COR-L47 (cell line): ENCODE measurements at regions not wholly inside any gene's neighbourhood (a gene's known extent, or its start where the extent isn't known, plus 50 kb on each side); places are given as distances from the start of the nearest gene placed in this dataset.

ENCODE experiments used
- DNase-seq: peaks from one replicate; lab custom pipeline; 2025; lab: John Stamatoyannopoulos, UW

DNA sequence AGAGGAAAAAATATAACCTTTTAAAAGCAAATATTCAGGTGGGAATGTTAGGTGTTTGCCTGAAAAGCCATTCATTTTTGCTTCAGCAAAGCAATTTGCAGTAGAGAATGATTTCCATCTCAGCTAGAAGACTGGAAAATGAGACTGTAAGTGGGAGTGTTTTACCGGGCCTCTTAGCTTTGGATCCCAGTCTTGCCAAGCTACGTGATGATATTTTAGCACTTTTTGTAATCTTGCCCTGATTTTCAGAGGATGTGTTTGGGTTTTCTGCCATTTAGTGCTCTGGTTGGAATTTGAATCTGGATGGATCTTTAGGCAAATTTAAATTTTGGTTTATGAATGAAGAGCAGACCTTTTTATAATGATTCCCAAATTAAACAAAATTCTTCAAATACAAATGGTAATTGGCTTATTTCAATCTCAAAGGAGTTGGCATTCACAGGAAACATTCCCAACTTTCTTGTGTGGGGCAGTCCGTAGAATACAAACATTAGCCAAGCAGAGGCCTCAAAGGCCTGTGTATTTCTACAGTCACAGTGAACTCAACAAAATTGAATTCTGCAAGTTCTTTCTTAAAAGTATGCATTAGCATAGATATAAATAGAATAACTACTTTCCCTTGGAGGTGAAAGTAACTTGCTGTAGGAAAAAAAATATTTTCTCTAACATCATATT lies 646.4 kb downstream of the CDY2B start:
- no peak for DNase-seq

DNA sequence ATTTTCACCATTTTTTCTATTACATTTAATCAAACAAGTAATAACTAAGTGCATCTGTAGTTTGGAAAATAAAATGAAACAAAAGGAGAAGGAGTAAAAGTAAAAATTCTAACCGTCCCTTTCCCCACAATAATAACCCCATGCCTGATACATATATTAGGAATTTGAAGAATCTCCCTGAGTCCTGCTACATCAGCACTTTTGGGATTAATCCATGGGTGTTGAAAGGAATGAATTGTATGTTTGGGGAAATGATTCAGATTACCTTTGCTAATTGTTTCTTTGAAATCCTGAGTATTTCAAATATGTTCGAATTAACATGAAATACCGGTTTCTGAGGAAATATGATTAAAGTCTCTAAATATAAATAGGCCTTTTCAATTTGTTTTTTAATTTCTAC lies 648.0 kb downstream of the CDY2B start:
- DNase-seq, result no peak

DNA sequence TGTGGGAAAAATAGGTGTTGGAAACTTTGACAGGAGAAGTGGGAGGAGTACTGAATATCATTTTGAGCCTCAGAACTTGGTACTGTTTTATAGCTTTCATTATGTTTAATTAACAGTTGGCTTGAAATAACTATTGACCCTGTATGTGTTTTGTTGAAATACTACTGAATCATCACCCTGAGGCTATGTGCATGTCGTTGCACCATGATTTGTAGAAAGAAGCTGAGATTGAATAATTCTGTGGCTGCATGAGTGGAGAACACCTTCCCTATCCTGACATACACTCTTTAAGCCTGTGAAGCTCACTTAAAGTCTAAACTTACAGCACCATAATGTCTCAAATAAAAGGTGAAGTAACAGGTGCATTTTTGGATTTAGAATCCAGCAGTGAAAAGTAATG lies 656.5 kb downstream of the CDY2B start:
- DNase-seq, result no peak

DNA sequence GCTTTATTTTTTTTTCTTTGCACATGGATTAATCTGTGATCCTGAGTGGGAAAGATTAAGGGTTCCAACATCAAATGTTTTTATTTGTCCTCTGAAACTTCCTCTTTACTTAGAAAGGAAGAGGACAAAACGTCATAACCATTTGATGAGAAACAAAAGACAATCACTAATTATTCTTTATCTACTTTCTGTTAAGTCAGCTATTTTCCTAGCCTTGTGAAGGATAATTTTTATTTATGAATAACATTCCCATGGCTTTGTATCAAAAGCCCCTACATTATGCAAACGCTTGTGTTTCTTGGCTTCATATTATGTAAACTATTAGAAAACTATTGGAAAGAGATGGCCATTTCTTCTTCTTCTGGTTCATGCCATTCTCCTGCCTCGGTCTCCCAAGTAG lies 677.6 kb downstream of the CDY2B start:
- DNase-seq, result no peak

DNA sequence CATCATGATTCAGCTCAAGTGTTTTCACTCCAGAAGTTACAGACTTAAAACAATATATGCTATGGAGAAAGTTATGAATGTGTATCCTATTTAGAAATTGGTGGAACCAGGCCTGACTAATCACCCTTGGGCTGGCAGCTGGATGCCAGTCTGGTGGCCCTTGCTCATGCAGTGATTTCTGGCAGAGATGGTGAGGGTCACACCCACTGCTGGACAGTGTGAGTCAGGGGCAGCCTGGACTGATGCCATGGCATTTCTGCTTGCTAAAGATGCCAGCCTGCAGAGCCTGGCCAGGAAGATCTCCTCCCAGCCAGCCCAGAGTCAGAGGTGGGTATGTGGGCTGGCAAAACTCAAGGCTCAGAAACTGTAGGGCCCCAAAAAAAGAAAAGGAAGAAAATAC lies 695.7 kb downstream of the CDY2B start:
- no peak for DNase-seq

DNA sequence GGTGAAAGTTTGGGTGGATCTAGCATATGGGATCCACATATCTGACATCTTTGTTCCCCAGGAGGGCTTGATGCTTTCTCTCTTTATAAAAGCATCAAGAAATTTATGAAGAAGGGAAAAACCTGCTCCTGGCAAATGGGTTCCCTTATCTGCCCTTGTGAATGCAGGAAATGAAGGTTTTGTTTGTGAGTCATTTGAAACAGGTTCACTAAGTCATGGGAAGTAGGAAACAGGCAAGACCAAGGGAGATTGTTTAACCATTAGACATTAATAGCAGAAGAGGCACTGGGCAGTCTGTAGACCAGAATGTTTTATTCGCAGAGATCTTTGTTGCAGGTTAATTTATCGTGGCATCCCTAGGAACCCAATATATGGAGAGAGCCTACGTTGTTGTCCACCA lies 713.1 kb downstream of the CDY2B start:
- DNase-seq, result no peak

DNA sequence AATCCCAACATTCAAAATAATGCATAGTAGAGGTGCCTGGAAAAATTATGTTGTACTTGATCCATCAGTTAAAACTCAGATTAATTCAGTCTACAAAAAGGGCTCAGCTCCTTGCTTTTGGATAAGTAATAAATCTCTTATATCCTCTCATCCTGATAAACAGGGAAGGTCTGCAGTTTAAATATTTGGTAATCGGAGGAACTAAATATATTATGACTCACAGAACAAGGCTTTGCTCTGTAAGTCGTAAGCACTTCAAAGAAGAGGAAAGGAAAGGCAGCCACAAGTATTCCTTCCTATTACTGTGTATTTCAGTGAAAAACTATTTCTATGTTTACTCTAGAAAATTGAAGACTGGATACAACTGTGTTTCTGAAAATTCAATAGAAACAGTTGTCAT lies 757.9 kb downstream of the CDY2B start:
- DNase-seq, result no peak

DNA sequence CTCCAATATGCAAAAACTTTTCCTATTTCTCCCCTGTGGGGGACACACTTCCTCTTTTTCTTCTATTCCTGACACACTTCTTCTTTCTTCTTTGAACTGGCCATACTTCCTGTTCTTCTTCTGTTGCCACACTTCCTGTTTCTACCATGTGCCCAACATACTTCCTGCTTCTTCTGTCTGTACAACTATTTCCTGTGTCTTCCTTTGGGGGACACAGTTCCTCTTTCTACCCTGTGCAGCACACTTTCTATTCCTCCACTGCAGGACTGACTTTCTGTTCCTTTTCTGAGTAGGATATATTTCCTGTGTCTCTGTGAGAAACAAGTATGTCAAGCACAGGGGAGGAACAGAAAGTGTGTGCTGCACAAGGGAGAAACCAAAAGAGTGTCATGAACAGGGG lies 794.7 kb downstream of the CDY2B start:
- DNase-seq, result no peak

DNA sequence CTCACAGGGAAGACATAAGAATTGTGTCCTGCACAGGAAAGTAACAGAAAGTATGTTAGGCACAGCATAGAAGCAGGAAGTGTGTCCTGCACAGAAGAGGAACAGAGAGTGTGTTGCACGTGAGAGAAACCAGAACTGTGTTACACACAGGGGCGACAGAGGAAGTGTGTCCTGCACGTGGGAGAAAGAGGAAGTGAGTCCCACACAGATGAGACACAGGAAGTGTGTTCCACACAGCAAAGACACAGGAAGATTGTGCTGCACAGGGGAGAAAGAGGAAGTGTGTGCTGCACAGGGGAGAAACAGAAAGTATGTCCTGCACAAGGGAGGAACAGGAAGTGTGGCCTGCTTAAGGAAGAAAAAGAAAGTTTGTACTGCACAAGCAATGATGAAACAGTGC lies 800.1 kb downstream of the CDY2B start:
- DNase-seq, result no peak

DNA sequence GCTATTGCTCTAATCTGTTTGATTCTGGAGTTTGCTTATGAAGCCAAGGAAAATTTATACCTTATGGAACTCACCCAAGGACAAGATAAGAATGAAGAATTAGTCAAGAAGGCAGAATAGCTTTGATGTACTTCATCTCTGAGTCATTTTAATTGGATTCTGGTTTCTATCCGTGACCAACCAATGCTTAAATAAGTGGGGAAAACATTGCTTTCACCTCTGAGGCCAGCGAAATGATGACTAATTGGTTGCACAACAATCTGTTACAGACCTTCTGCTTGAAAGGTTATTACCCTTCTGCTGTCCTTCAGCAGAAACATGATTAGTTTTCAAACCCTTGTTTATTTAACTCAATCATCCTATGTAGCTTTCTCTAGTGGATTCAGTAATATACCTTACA lies 812.7 kb downstream of the CDY2B start:
- DNase-seq, result no peak

DNA sequence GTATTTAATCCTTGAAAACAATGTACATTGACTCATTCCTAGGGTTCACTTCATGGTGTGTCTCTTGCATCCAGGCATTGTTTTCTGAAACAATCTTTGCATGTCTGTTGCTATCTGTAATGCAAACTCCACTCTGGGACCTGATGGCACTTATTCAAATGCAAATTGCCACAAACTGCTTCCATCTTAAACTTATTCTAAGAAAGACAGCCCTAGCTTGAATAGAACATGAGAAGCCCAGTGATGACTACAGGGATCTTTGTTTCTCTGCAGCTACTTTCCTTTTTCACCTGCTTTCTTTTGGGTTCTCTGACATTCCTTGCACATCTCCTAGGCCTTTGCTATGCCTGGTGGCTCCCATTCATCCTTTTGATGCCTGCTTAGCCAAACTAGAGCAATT lies 827.0 kb downstream of the CDY2B start:
- DNase-seq, result no peak

DNA sequence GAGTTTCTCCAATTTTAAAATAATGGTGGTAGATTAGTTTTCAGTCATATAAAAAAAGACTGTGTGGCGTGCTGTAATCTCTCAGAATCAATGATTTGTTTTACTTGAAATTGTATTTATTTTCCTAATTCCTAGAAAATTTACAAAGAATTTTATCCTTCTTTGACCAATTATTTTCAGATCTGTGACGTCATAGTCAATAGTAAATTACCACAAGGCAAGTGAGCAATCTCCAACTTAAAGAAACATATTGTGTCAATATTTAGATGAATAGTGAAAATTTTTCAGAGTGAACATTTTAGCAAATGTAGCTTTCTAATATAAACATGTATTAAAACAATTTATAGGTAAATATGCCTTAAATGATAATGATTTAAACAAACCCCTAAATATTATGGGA lies 829.6 kb downstream of the CDY2B start:
- DNase-seq, result no peak

DNA sequence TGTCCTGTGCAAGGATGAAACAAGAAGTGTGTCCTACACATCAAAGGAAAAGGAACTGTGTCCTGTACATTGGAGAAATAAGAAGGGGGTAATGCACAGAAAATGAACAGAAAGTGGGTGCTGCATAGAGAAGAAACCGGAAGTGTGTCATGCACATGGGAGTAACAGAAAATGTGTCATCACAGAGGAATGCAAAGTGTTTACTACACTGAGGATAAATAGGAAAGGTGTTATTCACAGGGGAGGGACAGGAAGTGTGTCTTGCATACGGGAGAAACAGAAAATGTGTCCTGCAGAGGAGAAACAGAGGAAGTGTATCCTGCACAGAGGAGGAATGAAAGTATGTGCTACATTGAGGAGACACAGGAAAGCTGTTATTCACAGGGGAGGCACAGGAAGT lies 834.9 kb downstream of the CDY2B start:
- no peak for DNase-seq

DNA sequence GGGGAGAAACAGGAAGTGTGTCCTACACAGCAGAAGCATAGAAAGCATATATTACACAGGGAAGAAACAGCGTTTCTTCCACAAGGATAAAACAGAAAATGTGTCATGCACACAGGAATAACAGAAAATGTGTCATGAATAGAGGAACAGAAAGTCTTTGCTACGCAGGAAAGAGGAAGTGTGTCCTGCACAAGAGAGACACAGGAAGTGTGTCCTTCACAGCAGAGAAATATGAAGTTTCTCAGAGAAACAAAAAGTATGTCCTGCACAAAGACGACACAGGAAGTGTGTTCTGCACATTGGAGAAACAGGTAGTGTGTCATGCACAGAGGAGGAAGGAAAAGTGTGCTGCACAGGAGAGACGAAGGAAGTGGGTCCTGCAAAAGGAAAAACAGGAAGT lies 835.3 kb downstream of the CDY2B start:
- no peak for DNase-seq

DNA sequence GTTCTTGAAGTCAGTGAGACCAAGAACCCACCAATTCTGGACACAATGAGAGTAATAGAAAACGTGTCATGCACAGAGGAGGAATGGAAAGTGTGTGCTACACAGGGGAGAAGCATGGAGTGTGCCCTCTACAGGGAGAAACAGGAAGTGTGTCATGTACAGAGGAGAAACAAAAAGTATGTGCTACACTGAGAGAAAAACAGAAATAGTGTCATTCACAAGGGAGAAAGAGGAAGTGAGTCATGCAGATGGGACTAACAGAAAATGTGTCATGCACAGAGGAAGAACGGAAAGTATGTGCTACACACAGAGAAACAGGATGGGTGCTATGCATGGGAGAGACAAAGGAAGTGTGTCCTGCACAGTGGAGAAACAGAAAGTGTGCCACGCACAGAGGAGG lies 835.7 kb downstream of the CDY2B start:
- DNase-seq, result no peak

DNA sequence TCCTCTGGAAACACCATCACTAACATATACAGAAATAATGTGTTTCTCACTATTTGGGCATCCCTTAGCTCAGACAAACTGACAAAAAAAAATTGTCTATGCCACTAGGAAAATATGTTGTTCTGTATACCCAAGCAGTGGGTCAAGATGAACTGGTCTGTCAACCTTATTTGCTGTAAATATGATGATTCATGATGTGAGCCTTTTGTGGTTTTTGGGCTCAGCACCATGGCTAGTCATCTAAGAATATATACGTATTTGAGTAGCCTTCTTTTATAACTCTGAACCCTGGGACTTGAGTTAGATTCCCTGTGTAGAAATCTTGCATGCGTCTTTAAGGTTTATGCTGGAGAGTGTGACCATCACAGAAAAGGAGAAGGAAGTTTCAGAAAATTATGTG lies 841.6 kb downstream of the CDY2B start:
- DNase-seq, result no peak

DNA sequence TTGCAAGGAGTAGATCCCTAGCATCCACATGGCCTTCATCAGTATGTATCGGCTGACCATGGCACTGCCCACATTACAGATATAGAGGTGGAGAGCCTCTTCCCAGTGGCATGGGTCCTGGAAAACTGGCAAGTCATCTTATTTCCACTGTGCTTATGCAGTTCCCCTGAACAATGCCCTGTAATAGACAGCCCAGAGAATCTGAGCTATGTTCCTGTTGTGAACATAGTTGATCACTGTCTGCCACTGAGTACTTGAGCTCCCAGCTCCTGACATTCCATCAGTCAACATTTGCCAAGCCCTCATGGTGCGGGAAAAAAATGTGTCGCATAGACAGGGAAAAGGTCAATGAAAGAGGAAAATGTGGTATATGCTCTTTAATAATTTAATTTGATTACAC lies 861.9 kb downstream of the CDY2B start:
- DNase-seq, result no peak

DNA sequence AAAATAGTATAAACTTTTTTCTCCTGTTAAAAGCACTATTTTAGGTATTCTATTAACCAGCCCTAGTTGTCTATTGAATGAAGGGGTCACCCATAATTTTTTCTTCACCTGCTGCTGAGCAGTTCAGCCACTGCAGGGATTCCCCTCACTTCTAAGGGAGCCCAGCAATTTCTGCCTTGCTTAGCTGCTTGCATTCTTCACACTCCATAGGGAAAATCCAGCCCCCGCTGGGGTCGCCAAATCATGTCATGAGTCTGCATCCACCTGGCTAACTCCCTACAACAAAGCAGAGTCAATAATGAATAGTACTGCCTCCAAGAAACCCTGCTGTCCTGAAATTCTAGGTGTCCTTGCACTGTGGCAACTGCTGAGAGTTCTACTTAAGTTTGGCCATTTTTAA lies 886.5 kb downstream of the CDY2B start:
- DNase-seq, result no peak

DNA sequence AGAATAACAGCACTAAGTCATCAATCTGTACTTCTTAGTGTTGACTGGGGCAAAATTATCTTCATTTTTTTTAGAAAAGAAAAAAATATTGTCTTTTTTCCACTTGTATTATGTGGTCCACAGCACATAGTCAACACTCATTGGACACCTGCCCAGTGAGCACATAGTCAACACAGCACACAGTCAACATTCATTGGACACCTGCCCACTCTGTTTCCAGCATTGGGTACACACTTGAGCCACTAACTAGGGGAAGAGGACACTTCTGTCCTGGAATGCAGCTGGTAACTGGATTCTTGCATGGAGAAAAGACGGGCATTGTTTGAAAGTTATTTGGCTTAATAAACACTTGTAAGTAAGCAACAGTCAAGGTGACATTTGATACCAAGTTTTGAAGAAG lies 898.2 kb downstream of the CDY2B start:
- DNase-seq, result no peak

DNA sequence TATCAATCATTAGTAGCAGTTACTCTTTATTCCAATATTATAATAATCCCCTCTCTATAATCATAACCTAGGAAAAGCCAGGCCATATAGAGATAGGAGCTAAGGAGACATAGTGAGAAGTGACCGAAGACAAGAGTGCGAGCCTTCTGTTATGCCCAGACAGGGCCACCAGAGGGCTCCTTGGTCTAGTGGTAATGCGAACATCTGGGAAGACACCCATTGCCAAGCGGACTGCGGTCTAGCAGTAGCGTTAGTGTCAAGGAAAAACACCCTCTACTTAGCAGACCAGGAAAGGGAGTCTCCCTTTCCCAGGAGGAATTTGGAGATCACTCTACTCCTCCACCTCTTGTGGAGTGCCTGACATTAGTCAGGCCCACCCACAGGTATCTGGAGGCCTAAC lies 920.9 kb downstream of the CDY2B start:
- no peak for DNase-seq

DNA sequence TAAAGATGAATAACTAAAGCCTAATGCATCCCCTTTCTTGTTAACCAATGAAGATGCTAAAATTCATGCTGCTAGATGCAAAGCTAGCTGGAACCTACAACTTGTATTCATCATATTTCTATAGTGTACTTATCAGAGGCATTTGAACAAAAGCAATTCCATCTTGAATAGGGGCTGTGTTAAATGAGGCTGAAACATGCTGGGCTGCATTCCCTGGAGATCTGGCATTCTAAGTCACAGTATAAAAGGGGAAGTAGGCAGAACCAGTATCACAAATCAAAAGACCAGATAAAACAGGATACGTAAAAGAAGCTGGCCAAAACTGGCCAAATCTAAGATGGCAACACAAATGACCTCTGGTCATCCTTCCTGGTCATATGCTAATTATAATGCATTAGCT lies 932.8 kb downstream of the CDY2B start:
- DNase-seq, result no peak
